Colonic mucosa (tissue), 4 donors: ENCODE measurements at regions not wholly inside any gene's neighbourhood (a gene's known extent, or its start where the extent isn't known, plus 50 kb on each side); places are given as distances from the start of the nearest gene placed in this dataset.

Source experiments
- DNase-seq: peaks from one replicate; pipeline ENCODE4 v3.0.0-alpha.2; 2020
- H3K27ac ChIP-seq: fragments of 200-600 bp; one replicate; pipeline ENCODE4 v1.8.0; 2021
- H3K27me3 ChIP-seq: fragments of 200-600 bp; one replicate; pipeline ENCODE4 v1.8.0; 2021
- H3K36me3 ChIP-seq: fragments of 200-600 bp; one replicate; pipeline ENCODE4 v1.8.0; 2021
- H3K4me1 ChIP-seq: fragments of 200-600 bp; one replicate; pipeline ENCODE4 v1.8.0; 2021; ENCODE audit warnings: mild to moderate bottlenecking
- H3K4me3 ChIP-seq: fragments of 200-600 bp; one replicate; pipeline ENCODE4 v1.8.0; 2021
- H3K9ac ChIP-seq, 2 donors: one replicate each; pipeline ENCODE4 v1.7.0; 2013; ENCODE audit warnings: control low read depth in 2 of 2, low read depth in 2 of 2, low read length in 2 of 2
- H3K9me3 ChIP-seq: fragments of 200-600 bp; one replicate; pipeline ENCODE4 v1.8.0; 2021
- intact Hi-C: fragments of 100-400 bp; cut with DNase I; formaldehyde crosslinking; loops from one replicate; pipeline ENCODE4 v1.14.1; 2022
- TF ChIP-seq, protein P1 (sequence below): fragments of 200-600 bp; IDR thresholded peaks from one replicate; pipeline ENCODE4 v1.8.0; 2022; ENCODE audit warnings: antibody characterized with exemption, mild to moderate bottlenecking
- donor health status: healthy.
- donor health status: DM: no; HTN: no; CAD: no.
- donor health status: DM: no; HTN: no; CAD: no.

DNA sequence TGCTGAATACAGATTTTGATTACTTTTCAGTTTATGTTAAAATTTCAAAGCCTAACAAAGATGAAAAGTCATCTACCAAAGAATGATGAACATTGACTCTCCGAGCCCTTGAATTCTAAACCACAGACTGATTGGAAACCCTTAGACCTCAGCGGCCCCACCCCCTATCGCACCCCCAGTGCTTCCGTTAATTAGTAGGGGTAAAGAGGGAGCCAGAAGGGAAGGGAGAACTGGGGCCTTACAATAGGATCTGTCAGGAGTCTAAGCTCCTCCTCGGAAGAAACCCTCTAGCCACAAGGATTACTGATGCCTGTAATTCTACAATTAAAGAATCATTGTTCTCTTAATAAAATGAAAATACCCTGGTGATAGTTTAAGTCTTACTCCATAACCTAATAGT, 79.7 kb upstream of the JARID2 start:
- H3K4me3 ChIP-seq = no peak overlapping the region
- no peaks in the 10 kb centered on the region for H3K36me3 ChIP-seq
- no peaks in the 10 kb centered on the region for H3K9me3 ChIP-seq
- no peaks in the 10 kb centered on the region for H3K4me1 ChIP-seq
- intact Hi-C loops = no loop called here
- H3K27me3 ChIP-seq = no peaks in the 10 kb centered on the region
- H3K27ac ChIP-seq = no peak overlapping the region
- H3K9ac ChIP-seq = no peak overlapping the region
- DNase-seq = no peak
- TF ChIP-seq, protein P1, sequence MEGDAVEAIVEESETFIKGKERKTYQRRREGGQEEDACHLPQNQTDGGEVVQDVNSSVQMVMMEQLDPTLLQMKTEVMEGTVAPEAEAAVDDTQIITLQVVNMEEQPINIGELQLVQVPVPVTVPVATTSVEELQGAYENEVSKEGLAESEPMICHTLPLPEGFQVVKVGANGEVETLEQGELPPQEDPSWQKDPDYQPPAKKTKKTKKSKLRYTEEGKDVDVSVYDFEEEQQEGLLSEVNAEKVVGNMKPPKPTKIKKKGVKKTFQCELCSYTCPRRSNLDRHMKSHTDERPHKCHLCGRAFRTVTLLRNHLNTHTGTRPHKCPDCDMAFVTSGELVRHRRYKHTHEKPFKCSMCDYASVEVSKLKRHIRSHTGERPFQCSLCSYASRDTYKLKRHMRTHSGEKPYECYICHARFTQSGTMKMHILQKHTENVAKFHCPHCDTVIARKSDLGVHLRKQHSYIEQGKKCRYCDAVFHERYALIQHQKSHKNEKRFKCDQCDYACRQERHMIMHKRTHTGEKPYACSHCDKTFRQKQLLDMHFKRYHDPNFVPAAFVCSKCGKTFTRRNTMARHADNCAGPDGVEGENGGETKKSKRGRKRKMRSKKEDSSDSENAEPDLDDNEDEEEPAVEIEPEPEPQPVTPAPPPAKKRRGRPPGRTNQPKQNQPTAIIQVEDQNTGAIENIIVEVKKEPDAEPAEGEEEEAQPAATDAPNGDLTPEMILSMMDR = no peak

DNA sequence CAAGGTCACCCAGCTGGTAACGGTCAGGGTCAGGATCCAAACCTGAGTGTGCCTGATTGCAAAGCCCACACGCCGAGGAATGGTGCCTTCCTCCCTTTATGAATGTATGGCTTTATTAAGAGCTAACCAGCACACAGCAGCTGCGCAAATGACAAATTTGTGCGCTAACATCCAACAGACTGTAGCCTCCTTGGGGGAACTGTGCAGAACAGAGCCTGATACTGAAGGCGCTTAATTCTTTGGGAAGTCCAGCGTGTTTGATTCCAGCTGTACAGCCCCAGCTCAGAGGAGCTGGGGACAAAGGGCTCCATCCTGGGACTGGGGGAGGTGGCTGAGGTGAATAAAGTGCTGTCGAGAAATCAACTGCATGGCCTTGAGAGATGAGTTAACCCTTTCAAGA, 75.7 kb upstream of the JARID2 start:
- H3K27ac ChIP-seq = no peak overlapping the region
- no peak overlapping the region for H3K9ac ChIP-seq
- DNase-seq = no peak
- H3K4me1 ChIP-seq = no peaks in the 10 kb centered on the region
- no peaks in the 10 kb centered on the region for H3K36me3 ChIP-seq
- H3K27me3 ChIP-seq = no peaks in the 10 kb centered on the region
- no peaks in the 10 kb centered on the region for H3K9me3 ChIP-seq
- no peak overlapping the region for H3K4me3 ChIP-seq
- TF ChIP-seq, protein P1 = no peak
- intact Hi-C loops = no loop called here

DNA sequence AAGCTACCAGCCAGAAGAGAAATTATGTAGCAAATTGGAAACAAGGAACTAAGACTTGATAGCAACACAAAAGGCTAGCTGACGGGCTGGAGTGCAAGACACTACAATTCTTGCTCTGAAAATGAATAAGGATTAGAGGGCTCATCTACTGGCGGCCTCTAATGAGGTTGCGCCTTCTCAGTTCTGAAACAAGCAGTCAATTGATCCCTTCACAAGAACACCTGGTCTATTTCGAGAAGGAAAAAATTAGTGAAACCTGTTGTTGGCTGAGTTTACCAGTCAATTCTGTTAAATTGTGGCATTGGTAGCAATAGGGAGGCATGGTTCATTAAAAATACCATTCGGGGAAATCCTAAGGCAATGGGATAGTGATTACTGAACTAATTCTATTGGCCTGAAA, 74.8 kb upstream of the JARID2 start:
- H3K4me3 ChIP-seq = no peak overlapping the region
- no peak overlapping the region for H3K27ac ChIP-seq
- H3K4me1 ChIP-seq = no peaks in the 10 kb centered on the region
- no peaks in the 10 kb centered on the region for H3K27me3 ChIP-seq
- intact Hi-C loops = no loop called here
- TF ChIP-seq, protein P1 = no peak
- no peaks in the 10 kb centered on the region for H3K36me3 ChIP-seq
- H3K9me3 ChIP-seq = no peaks in the 10 kb centered on the region
- no peak for DNase-seq
- no peak overlapping the region for H3K9ac ChIP-seq

DNA sequence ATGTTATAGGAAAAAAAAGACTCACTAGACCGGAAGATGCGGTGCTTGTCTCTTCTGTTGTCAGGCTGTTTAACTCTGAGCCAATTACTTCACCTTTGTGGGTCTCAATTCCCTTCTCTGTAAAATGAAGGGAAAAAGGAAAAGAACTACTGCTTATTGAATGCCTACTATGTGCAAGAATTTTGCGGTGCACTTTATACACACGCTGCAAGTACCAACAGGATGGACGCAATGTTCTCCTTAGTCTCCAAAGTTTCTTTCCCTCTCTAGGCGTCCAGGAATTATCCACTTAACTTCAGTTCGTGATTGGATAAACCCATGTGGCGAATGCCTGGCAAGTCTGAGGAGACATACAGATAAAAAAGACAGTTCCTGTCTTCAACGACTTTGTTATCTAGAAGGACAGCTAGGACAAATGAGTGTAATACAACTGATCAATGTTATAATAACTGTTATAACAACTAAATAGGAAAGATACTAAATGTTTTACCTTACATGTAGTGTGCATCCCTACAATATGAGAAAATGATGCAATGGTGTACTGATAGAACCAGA, 69.0 kb upstream of the JARID2 start:
- no peak overlapping the region for H3K27ac ChIP-seq
- intact Hi-C loops = no loop called here
- no peaks in the 10 kb centered on the region for H3K36me3 ChIP-seq
- H3K9me3 ChIP-seq = no peaks in the 10 kb centered on the region
- H3K4me1 ChIP-seq = no peaks in the 10 kb centered on the region
- no peak for DNase-seq
- no peak overlapping the region for H3K9ac ChIP-seq
- TF ChIP-seq, protein P1 = no peak
- no peak overlapping the region for H3K4me3 ChIP-seq
- no peaks in the 10 kb centered on the region for H3K27me3 ChIP-seq

DNA sequence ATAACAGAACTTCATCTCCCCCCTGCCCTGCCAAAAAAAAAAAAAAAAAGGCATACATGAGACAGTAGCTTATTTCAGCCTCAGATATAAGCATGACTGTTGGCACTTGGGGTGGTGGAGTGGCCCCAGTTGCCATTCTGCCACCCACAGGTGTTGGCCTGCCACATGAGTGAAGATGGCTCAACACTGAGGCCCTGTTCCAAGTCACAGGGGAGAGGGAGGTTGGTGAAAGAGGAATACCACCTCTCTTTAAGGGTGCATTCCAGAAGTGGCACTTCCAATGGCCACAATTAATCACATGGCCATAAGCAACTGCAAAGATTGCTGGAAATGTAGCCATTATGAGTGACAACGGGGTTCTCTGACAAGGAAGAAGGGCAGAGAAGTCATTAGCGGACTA, 61.9 kb upstream of the JARID2 start:
- TF ChIP-seq, protein P1 = no peak
- no peaks in the 10 kb centered on the region for H3K36me3 ChIP-seq
- H3K27ac ChIP-seq = no peak overlapping the region
- DNase-seq = no peak
- no peaks in the 10 kb centered on the region for H3K4me1 ChIP-seq
- H3K9ac ChIP-seq = no peak overlapping the region
- H3K27me3 ChIP-seq = no peaks in the 10 kb centered on the region
- intact Hi-C loops = no loop called here
- H3K4me3 ChIP-seq = no peak overlapping the region
- H3K9me3 ChIP-seq = no peaks in the 10 kb centered on the region
